ENCODE measurements at regions not wholly inside any gene's neighbourhood (a gene's known extent, or its start where the extent isn't known, plus 50 kb on each side); places are given as distances from the start of the nearest gene placed in this dataset.

DNA sequence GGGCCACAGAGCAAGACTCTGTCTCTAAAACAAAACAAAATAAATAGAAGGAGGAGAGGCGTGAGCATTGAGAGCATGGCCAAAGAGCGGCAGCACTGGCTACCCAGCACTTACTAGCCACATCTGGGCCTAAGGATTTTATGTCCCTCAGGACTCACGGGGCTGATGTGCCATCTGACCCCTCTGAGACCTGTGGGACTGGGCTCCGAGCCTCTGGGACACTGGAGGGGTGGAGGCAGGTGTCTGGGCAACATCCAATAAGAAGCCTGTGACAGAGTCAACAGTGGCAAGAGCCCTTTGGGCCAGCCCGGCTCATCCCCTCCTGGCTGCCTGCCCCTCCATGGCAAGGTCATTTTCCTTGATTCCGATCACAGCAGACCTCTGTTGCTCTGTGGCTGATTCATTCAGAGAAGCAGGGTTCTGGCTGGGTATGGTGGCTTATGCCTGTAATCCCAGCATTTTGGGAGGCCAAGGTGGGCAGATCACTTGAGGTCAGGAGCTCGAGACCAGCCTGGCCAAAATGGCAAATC, 60.7 kb downstream of the RRM2 start:
- Mint-ChIP-seq H3K4me3 (no peak overlapping the region), H3K27me3 (no peaks in the 10 kb centered on the region), H3K36me3 (ENCODE audit: low read depth) (no peaks in the 10 kb centered on the region), H3K9me3 (no peaks in the 10 kb centered on the region), H3K27ac (no peak overlapping the region), H3K4me1 (no peaks in the 10 kb centered on the region)
- ATAC-seq (replicated peaks): no peak

DNA sequence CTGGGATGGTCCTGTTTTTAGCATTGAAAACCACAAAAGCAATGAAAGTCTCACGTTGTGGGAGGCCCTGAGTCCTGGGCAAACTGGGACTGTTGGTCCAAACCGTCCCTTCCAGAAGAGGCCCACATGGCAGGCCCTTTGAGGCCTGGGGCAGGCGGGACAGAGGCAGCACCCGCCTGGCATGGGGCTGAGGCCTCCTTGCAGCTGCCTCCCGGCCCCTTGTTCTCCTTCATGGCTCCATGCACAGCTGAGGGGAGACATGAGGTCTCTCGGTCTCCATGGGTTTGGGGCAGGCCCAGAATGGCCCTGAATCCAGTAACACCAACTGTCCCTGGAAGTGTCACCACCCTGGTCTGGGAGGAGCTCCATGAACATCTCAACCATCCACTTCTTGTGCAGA, 61.9 kb downstream of the RRM2 start:
- Mint-ChIP-seq H3K27ac (no peak overlapping the region), H3K27me3 (no peaks in the 10 kb centered on the region), H3K36me3 (ENCODE audit: low read depth) (no peaks in the 10 kb centered on the region), H3K4me1 (no peaks in the 10 kb centered on the region), H3K4me3 (no peak overlapping the region), H3K9me3 (no peaks in the 10 kb centered on the region)
- no peak for ATAC-seq (replicated peaks)

- Mint-ChIP-seq H3K36me3 (ENCODE audit: low read depth) (no peaks in the 10 kb centered on the region), H3K4me3 (no peak overlapping the region), H3K9me3 (peaks cover 3% of the 10 kb centered on the region), H3K4me1 (no peaks in the 10 kb centered on the region), H3K27ac (no peak overlapping the region), H3K27me3 (no peaks in the 10 kb centered on the region)
- ATAC-seq (replicated peaks): no peak
Measured at GRCh38 chr2:10185046-10185445, 62.5 kb downstream of the RRM2 start.

DNA sequence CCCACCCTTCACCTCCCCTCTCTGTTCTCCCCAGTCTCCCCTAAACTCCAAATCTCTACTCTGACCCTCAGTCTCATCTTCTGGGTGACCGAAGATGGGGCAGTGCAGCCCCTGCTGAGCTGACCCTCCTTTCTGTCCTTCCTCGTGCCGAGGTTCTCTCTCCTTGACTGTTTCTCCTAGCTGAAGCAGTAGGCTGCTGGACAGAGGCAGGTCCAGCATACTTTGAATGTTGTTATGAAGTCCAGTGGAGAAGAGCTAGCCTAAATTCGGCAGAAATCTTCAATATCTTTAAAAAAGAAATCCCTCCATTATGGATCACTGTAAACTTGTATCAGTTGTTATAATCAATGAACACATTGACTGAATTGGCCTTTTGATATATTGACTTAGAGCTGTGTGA, 63.2 kb downstream of the RRM2 start:
- Mint-ChIP-seq H3K36me3 (ENCODE audit: low read depth) (no peaks in the 10 kb centered on the region), H3K4me3 (no peak overlapping the region), H3K27me3 (no peaks in the 10 kb centered on the region), H3K9me3 (peaks cover 3% of the 10 kb centered on the region), H3K4me1 (no peaks in the 10 kb centered on the region), H3K27ac (no peak overlapping the region)
- no peak for ATAC-seq (replicated peaks)

GRCh38 chr2:10186868-10187535, 64.5 kb downstream of the RRM2 start:
- ATAC-seq (replicated peaks): no peak
- no peaks in the 10 kb centered on the region for H3K36me3 Mint-ChIP-seq (ENCODE audit: low read depth)
- H3K27ac Mint-ChIP-seq: no peak overlapping the region
- H3K4me1 Mint-ChIP-seq: no peaks in the 10 kb centered on the region
- no peaks in the 10 kb centered on the region for H3K27me3 Mint-ChIP-seq
- no peak overlapping the region for H3K4me3 Mint-ChIP-seq
- H3K9me3 Mint-ChIP-seq: peaks cover 3% of the 10 kb centered on the region

DNA sequence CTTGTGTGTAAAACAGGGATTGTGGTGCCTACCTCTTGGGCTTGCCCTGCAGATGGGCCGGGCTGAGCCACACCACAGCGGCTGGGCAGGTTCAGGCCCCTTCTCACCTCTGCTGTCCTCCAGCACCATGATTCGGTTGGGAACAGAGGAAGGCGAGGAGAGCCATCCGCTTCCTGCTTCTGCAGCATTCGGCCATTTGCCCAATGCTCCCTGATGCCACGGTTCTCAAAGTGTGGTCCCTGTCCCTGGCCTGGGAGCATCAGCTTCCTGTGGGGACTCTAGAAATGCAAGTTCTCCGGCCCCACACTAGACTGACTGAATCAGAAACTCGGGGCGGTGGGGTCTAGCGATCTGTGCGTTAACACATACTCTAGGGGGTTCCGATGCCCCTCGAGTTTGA, 65.1 kb downstream of the RRM2 start:
- Mint-ChIP-seq H3K27me3 (no peaks in the 10 kb centered on the region), H3K9me3 (peaks cover 3% of the 10 kb centered on the region), H3K36me3 (ENCODE audit: low read depth) (no peaks in the 10 kb centered on the region), H3K27ac (no peak overlapping the region), H3K4me3 (no peak overlapping the region), H3K4me1 (no peaks in the 10 kb centered on the region)
- ATAC-seq (replicated peaks): no peak

DNA sequence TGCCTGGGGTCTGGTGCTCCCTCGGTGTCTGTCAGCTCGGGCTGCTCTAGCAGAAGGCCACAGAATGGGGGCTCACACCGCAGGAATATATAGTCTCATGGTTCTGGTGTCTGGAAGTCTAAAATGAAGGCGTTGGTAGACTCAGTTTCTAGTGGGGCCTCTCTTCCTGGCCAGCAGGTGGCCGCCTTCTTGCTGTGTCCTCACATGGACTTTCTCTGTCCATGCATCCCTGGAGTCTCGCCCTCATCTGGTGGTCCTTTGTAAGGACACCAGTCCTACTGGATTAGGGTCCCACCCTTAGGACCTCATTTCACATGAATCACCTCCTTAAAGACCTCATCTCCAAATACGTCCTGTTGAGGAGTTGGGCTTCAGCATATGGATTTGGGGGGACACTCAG, 65.7 kb downstream of the RRM2 start:
- no peak overlapping the region for H3K27ac Mint-ChIP-seq
- H3K36me3 Mint-ChIP-seq (ENCODE audit: low read depth): no peaks in the 10 kb centered on the region
- no peaks in the 10 kb centered on the region for H3K4me1 Mint-ChIP-seq
- H3K27me3 Mint-ChIP-seq: no peaks in the 10 kb centered on the region
- no peak overlapping the region for H3K4me3 Mint-ChIP-seq
- ATAC-seq (replicated peaks): no peak
- H3K9me3 Mint-ChIP-seq: peaks cover 3% of the 10 kb centered on the region

- no peaks in the 10 kb centered on the region for H3K36me3 Mint-ChIP-seq (ENCODE audit: low read depth)
- peaks cover 3% of the 10 kb centered on the region for H3K9me3 Mint-ChIP-seq
- H3K27me3 Mint-ChIP-seq: no peaks in the 10 kb centered on the region
- H3K27ac Mint-ChIP-seq: no peak overlapping the region
- H3K4me3 Mint-ChIP-seq: no peak overlapping the region
- no peak for ATAC-seq (replicated peaks)
- H3K4me1 Mint-ChIP-seq: no peaks in the 10 kb centered on the region
Measured at GRCh38 chr2:10188729-10189305, 66.3 kb downstream of the RRM2 start.

DNA sequence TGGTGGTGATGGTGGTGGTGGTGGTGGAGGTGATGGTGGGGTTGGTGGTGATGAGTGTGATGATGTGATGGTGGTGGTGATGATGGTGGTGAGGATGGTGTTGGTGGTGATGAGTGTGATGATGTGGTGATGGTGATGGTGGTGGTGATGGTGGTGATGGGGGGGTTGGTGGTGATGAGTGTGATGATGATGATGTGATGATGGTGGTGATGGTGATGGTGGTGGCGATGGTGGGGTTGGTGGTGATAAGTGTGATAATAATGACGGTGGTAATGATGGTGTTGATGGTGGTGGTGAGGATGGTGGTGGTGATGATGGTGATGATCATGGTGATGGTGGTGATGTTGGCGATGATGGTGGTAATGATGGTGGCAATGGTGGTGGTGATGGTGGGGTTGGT, 67.7 kb downstream of the RRM2 start:
- Mint-ChIP-seq H3K4me1 (no peaks in the 10 kb centered on the region), H3K9me3 (peaks cover 3% of the 10 kb centered on the region), H3K27me3 (no peaks in the 10 kb centered on the region), H3K36me3 (ENCODE audit: low read depth) (no peaks in the 10 kb centered on the region), H3K27ac (no peak overlapping the region), H3K4me3 (no peak overlapping the region)
- no peak for ATAC-seq (replicated peaks)

DNA sequence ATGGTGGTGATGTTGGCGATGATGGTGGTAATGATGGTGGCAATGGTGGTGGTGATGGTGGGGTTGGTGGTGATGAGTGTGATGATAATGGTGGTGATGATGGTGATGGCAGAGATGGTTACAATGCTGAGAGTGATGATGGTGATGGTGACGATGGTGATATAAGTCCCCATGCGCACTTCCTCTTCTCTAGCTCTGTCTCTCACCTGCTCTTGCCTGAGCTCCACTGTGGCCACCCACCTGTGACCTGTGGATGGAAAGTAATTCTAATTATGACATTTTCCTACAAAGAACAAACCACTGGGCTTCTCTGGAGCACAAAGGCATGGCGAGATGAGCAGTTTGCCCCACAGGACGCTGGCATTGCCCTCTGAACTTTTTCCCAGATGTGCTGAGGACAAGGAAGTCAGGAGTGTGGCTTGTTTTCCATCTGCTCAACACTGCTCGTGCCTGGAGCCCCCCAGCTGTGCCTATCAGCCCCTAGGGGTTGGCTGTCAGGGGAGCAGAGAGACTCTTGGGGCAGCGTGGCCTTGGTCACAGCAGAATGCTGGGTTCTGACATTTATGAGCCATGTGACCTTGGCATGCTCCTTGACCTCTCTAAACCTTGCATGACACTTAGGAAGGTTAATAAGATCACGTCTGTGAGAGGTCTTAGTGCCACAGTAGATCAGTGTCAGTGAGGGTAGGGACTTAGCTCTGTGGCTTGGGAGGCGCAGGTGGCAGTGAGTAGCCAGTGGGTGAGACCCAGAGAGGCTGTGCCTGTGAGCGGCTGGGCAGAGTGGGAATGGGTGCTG, 68.4 kb downstream of the RRM2 start:
- no peaks in the 10 kb centered on the region for H3K36me3 Mint-ChIP-seq (ENCODE audit: low read depth)
- no peaks in the 10 kb centered on the region for H3K27me3 Mint-ChIP-seq
- no peak overlapping the region for H3K4me3 Mint-ChIP-seq
- peaks cover 3% of the 10 kb centered on the region for H3K9me3 Mint-ChIP-seq
- no peak for ATAC-seq (replicated peaks)
- no peaks in the 10 kb centered on the region for H3K4me1 Mint-ChIP-seq
- H3K27ac Mint-ChIP-seq: no peak overlapping the region

- no peaks in the 10 kb centered on the region for H3K4me1 Mint-ChIP-seq
- H3K36me3 Mint-ChIP-seq (ENCODE audit: low read depth): no peaks in the 10 kb centered on the region
- H3K9me3 Mint-ChIP-seq: peaks cover 3% of the 10 kb centered on the region
- no peak for ATAC-seq (replicated peaks)
- H3K4me3 Mint-ChIP-seq: no peak overlapping the region
- no peak overlapping the region for H3K27ac Mint-ChIP-seq
- no peaks in the 10 kb centered on the region for H3K27me3 Mint-ChIP-seq
Measured at GRCh38 chr2:10191554-10191953, 69.0 kb downstream of the RRM2 start.

- no peak overlapping the region for H3K27ac Mint-ChIP-seq
- H3K27me3 Mint-ChIP-seq: no peaks in the 10 kb centered on the region
- H3K4me1 Mint-ChIP-seq: no peaks in the 10 kb centered on the region
- peaks cover 3% of the 10 kb centered on the region for H3K9me3 Mint-ChIP-seq
- no peaks in the 10 kb centered on the region for H3K36me3 Mint-ChIP-seq (ENCODE audit: low read depth)
- ATAC-seq (replicated peaks): no peak
- H3K4me3 Mint-ChIP-seq: no peak overlapping the region
Measured at GRCh38 chr2:10192392-10193015, 70.0 kb downstream of the RRM2 start.

GRCh38 chr2:10193276-10193795, 70.8 kb downstream of the RRM2 start:
- Mint-ChIP-seq H3K4me1 (no peaks in the 10 kb centered on the region), H3K27ac (no peak overlapping the region), H3K4me3 (no peak overlapping the region), H3K36me3 (ENCODE audit: low read depth) (no peaks in the 10 kb centered on the region), H3K9me3 (peaks cover 3% of the 10 kb centered on the region), H3K27me3 (no peaks in the 10 kb centered on the region)
- ATAC-seq (replicated peaks): no peak
